Transverse colon (tissue), 4 donors: ENCODE measurements at regions not wholly inside any gene's neighbourhood (a gene's known extent, or its start where the extent isn't known, plus 50 kb on each side); places are given as distances from the start of the nearest gene placed in this dataset.

Experiments used
- DNase-seq: peaks from one replicate; pipeline ENCODE4 v3.0.0-alpha.2; 2019
- H3K27ac ChIP-seq, 4 donors: fragments of 200-600 bp; sonication (generic); 2 replicates each; pipeline ENCODE4 v1.5.1; 2016 to 2018; ENCODE audit warnings: inconsistent platforms in 4 of 4
- H3K27me3 ChIP-seq: fragments of 200-600 bp; sonication (generic); 2 replicates; pipeline ENCODE4 v1.5.1; 2017; ENCODE audit warnings: inconsistent platforms
- H3K36me3 ChIP-seq, 4 donors: fragments of 200-600 bp; sonication (generic); 2 replicates each; pipeline ENCODE4 v1.5.1; 2017 to 2019; ENCODE audit warnings: inconsistent platforms in 4 of 4
- H3K4me1 ChIP-seq, 4 donors: fragments of 200-600 bp; sonication (generic); 2 replicates each; pipeline ENCODE4 v1.5.1; 2017 to 2020; ENCODE audit warnings: inconsistent platforms in 4 of 4
- H3K4me3 ChIP-seq, 4 donors: fragments of 200-600 bp; sonication (generic); 1 replicate in 1 of 4; 2 replicates in 3 of 4; pipeline versions ENCODE4 v1.5.1 to v1.6.1; 2017 to 2019; ENCODE audit warnings: inconsistent platforms in 4 of 4
- H3K9me3 ChIP-seq, 2 donors: fragments of 200-600 bp; sonication (generic); 2 replicates each; pipeline ENCODE4 v1.5.1; 2017 to 2019; ENCODE audit warnings: inconsistent platforms in 2 of 2
- EP300 ChIP-seq: sonication (generic); formaldehyde crosslinking; IDR thresholded peaks from one replicate; pipeline ENCODE4 v1.6.1; 2017; ENCODE audit warnings: antibody characterized with exemption, low read depth
- POLR2A ChIP-seq: fragments of 450-650 bp; IDR thresholded peaks from one replicate; pipeline ENCODE4 v1.6.1; 2016; ENCODE audit warnings: antibody characterized with exemption, mild to moderate bottlenecking, moderate library complexity
- POLR2AphosphoS5 ChIP-seq, 3 donors: sonication (generic); formaldehyde crosslinking; IDR thresholded peaks; one replicate each; pipeline ENCODE4 v1.6.1; 2016; ENCODE audit warnings: antibody characterized with exemption in 3 of 3
- WGBS, 2 donors: methylation state at CpG; one replicate each; pipeline ENCODE4 v1.1.5; 2018; ENCODE audit warnings: low coverage in 1 of 2; 5-methylcytosine and 5-hydroxymethylcytosine counted together
- in situ Hi-C, 4 donors: fragments of 200-750 bp; cut with MboI; loops; one replicate each; pipeline versions ENCODE4 v1.15.0 to v1.15.1; 2017; ENCODE audit warnings: low sequenced_read_pairs in 3 of 4, low pct_ligation_motif_present in 1 of 4, low pct_unique_long_range_greater_than_20kb in 1 of 4
- intact Hi-C: fragments of 100-400 bp; cut with DNase I; formaldehyde crosslinking; loops from one replicate; pipeline ENCODE4 v1.15.1; 2023; ENCODE audit warnings: low total_unique reads
- TF ChIP-seq, protein P1 (sequence below), 5 experiments: fragments of 200-600 bp in 3 of 5; fragments of 450-650 bp in 2 of 5; sonication (generic) in 3 of 5; IDR thresholded peaks; 1 replicate in 2 of 5; 2 replicates in 3 of 5; pipeline ENCODE4 v1.5.1; 2016 to 2017; ENCODE audit warnings: antibody characterized with exemption in 5 of 5, inconsistent platforms in 3 of 5, mild to moderate bottlenecking in 2 of 5, moderate library complexity in 1 of 5

DNA sequence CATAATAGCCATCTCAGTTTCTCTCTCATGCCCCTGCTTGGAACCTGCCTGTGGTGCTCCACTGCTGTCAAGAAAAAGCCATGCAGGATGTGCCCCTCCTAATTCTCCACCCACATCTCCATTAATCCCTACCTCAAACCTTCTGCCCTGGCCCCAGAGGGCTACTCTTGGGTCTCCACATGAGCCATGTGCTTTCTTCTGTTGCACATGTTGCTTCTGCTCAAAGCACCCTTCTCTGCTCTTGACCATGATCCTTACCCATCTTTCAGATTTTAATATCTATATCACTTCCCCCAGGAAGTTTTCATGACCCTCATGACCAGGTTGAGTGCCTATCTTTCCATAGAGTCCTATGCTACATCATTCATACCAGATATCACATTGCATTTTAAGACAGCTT is 514.2 kb downstream of the RPS24 start:
- Histone ChIP-seq H3K9me3 (no peaks in the 10 kb centered on the region), H3K27me3 (no peaks in the 10 kb centered on the region), H3K4me1 (peaks cover 20 to 49% (median 27%) of the 10 kb centered on the region in 4 donors), H3K4me3 (no peak overlapping the region), H3K36me3 (no peaks in the 10 kb centered on the region), H3K27ac (no peak overlapping the region)
- TF ChIP-seq POLR2A (no peak), POLR2AphosphoS5 (IDR thresholded peaks at IDR 0.05) (no peak), EP300 (no peak)
- TF ChIP-seq, protein P1, sequence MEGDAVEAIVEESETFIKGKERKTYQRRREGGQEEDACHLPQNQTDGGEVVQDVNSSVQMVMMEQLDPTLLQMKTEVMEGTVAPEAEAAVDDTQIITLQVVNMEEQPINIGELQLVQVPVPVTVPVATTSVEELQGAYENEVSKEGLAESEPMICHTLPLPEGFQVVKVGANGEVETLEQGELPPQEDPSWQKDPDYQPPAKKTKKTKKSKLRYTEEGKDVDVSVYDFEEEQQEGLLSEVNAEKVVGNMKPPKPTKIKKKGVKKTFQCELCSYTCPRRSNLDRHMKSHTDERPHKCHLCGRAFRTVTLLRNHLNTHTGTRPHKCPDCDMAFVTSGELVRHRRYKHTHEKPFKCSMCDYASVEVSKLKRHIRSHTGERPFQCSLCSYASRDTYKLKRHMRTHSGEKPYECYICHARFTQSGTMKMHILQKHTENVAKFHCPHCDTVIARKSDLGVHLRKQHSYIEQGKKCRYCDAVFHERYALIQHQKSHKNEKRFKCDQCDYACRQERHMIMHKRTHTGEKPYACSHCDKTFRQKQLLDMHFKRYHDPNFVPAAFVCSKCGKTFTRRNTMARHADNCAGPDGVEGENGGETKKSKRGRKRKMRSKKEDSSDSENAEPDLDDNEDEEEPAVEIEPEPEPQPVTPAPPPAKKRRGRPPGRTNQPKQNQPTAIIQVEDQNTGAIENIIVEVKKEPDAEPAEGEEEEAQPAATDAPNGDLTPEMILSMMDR (IDR thresholded peaks at IDR 0.05) = no peak
- intact Hi-C loops (no loop called here), in situ Hi-C loops (no loop called here)
- DNase-seq = no peak

DNA sequence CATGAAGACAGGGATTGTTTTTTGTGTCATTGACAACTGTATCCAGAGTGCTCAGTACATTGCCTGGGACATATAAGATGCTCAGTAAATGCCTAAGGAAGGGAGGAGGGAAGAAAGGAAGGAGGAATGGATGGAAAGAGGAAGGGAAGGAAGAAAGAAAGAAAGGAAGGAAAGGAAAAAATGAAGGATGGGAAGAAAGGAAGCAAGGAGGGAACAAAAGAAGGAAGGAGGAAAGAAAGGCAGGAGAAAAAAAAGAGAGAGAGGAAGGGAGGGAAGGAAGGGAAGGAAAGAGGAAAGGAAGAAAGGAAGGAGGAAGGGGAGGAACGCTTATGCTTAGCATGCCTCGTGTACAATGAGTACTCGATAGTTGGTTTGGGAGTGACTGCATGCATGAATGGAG is 514.7 kb downstream of the RPS24 start:
- DNase-seq = no peak
- intact Hi-C loops = no loop called here
- TF ChIP-seq POLR2AphosphoS5 (IDR thresholded peaks at IDR 0.05) = no peak
- no peak for TF ChIP-seq POLR2A
- TF ChIP-seq, protein P1 (IDR thresholded peaks at IDR 0.05) = no peak
- no peak for TF ChIP-seq EP300
- Histone ChIP-seq H3K36me3 (no peaks in the 10 kb centered on the region), H3K27me3 (no peaks in the 10 kb centered on the region), H3K4me1 (peaks cover 20 to 46% (median 24%) of the 10 kb centered on the region in 4 donors), H3K9me3 (no peaks in the 10 kb centered on the region), H3K27ac (no peak overlapping the region), H3K4me3 (no peak overlapping the region)
- 81 to 93% methylated on average over 3 of the region's 3 CpGs for WGBS, 2 donors
- in situ Hi-C loops = no loop called here

DNA sequence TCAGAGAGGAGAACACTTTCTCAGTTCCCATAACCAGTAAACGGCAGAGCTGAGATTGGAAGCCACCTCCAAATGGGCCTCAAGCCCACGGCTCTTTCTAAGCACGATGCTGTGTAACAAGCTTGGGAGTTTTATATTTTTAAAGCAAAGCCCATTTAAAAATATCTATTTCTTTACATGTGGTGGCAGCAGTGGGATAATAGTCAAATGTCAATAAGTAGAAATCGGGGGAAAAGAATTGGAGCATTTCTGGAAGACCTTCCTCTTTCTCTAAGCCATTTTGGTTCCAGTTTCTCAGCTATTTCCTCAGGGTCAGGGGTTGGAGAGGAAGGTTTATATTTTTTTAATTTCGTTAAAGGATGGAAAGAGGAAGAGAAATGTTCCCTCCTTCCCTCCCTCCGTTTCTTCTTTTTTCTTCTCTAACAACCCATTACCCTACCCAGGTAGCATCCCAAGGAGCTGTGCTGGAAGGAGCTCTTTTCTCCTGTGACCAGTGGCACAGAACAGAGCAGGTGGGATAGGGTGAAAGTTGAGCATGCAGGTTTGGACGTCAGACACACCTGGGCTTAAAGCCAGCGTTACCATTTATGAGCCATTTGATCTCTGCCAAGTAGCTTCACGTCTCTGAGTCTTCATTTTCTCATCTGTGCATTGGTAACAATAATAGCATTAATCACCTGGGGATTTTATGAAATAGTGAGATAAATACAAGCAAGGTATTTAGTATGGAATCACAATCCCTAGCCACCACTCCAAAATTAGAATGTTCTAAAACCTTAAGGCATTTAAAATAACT is 515.7 kb downstream of the RPS24 start:
- no peak for TF ChIP-seq EP300
- TF ChIP-seq POLR2A = no peak
- no peak for TF ChIP-seq POLR2AphosphoS5 (IDR thresholded peaks at IDR 0.05)
- Histone ChIP-seq H3K4me1 (peaks cover 16 to 39% (median 21%) of the 10 kb centered on the region in 4 donors), H3K27ac (no peak overlapping the region), H3K9me3 (no peaks in the 10 kb centered on the region), H3K4me3 (no peak overlapping the region), H3K36me3 (no peaks in the 10 kb centered on the region), H3K27me3 (no peaks in the 10 kb centered on the region)
- in situ Hi-C loops (no loop called here), intact Hi-C loops (no loop called here)
- no peak for DNase-seq
- 52 to 61% methylated on average over 9 of the region's 9 CpGs for WGBS, 2 donors

DNA sequence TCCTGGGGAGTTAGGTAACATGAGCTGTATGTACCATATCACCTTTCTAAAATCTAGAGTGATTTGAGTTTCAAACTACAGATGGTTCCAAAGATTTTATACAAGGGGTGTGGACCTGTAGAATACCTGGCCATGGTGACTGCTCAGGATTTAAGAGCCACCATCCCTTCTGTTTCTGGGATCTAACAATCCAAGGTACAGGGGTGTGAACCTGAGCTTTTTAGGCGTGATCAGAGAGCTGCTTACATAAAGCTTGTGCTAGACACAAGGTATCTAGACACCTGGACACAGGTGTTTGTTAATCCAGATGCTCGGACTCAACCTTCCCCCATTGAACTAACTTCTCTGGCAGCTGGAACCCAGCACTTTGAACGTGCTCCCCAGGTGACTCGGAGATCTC is 516.4 kb downstream of the RPS24 start:
- Histone ChIP-seq H3K9me3 (no peaks in the 10 kb centered on the region), H3K36me3 (no peaks in the 10 kb centered on the region), H3K4me1 (peaks cover 14 to 33% (median 18%) of the 10 kb centered on the region in 4 donors), H3K4me3 (no peak overlapping the region), H3K27me3 (no peaks in the 10 kb centered on the region), H3K27ac (no peak overlapping the region)
- in situ Hi-C loops = no loop called here
- 33 to 64% methylated on average over 1 to 4 of the region's 4 CpGs for WGBS, 2 donors
- no peak for TF ChIP-seq POLR2A
- TF ChIP-seq EP300 = no peak
- no peak for TF ChIP-seq POLR2AphosphoS5 (IDR thresholded peaks at IDR 0.05)
- TF ChIP-seq, protein P1 (IDR thresholded peaks at IDR 0.05) = no peak
- DNase-seq = no peak
- intact Hi-C loops = no loop called here
